Uterus (tissue), 3 donors: ENCODE measurements at regions not wholly inside any gene's neighbourhood (a gene's known extent, or its start where the extent isn't known, plus 50 kb on each side); places are given as distances from the start of the nearest gene placed in this dataset.
A peak's percentile ranks its signal among the peaks of the same experiment; 100 is the strongest.

ENCODE experiments used
- DNase-seq, 2 donors: peaks; one replicate each; pipeline ENCODE4 v3.0.0-alpha.2; 2019 to 2020
- H3K27ac ChIP-seq, 2 donors: fragments of 200-600 bp; sonication (generic); 1 replicate in 1 of 2; 2 replicates in 1 of 2; pipeline ENCODE4 v1.5.1; 2016 to 2018
- H3K27me3 ChIP-seq, 2 donors: fragments of 200-600 bp; sonication (generic); one replicate each; pipeline ENCODE4 v1.5.1; 2018 to 2019; ENCODE audit warnings: control low read depth in 1 of 2
- H3K36me3 ChIP-seq, 2 donors: fragments of 200-600 bp; sonication (generic); one replicate each; pipeline ENCODE4 v1.5.1; 2019; ENCODE audit warnings: control low read depth in 1 of 2
- H3K4me1 ChIP-seq, 2 donors: fragments of 200-600 bp; sonication (generic); one replicate each; pipeline ENCODE4 v1.5.1; 2018 to 2019; ENCODE audit warnings: control low read depth in 1 of 2
- H3K4me3 ChIP-seq, 2 donors: fragments of 200-600 bp; sonication (generic); 1 replicate in 1 of 2; 2 replicates in 1 of 2; pipeline ENCODE4 v1.5.1; 2018 to 2019; ENCODE audit warnings: mild to moderate bottlenecking in 1 of 2
- H3K9me3 ChIP-seq, 2 donors: fragments of 200-600 bp; sonication (generic); one replicate each; pipeline ENCODE4 v1.5.1; 2019; ENCODE audit warnings: control low read depth in 1 of 2
- CTCF ChIP-seq, 4 experiments: fragments of 200-600 bp in 2 of 4; fragments of 450-650 bp in 2 of 4; sonication (generic) in 2 of 4; IDR thresholded peaks; one replicate each; pipeline ENCODE4 v1.5.1; 2016 to 2019; ENCODE audit warnings: antibody characterized with exemption in 4 of 4, mild to moderate bottlenecking in 2 of 4, moderate library complexity in 1 of 4
- POLR2A ChIP-seq, 2 donors: fragments of 450-650 bp; IDR thresholded peaks; one replicate each; pipeline ENCODE4 v1.6.1; 2016; ENCODE audit warnings: antibody characterized with exemption in 2 of 2, mild to moderate bottlenecking in 1 of 2, moderate library complexity in 1 of 2
- intact Hi-C: fragments of 100-400 bp; cut with DNase I; formaldehyde crosslinking; loops from one replicate; pipeline ENCODE4 v1.15.1; 2023; ENCODE audit warnings: low total_unique reads
- donor health status: DM: yes; HTN: yes; CAD: no.

- Histone ChIP-seq H3K4me1 (no peaks in the 10 kb centered on the region), H3K4me3 (no peak overlapping the region), H3K27me3 (no peaks in the 10 kb centered on the region), H3K9me3 (no peaks in the 10 kb centered on the region), H3K36me3 (no peaks in the 10 kb centered on the region), H3K27ac (no peak overlapping the region)
- no peak for TF ChIP-seq CTCF (IDR thresholded peaks at IDR 0.05)
- no peak for TF ChIP-seq POLR2A (IDR thresholded peaks at IDR 0.05)
- DNase-seq: no peak
- intact Hi-C loops: no loop called here
These were observed 308.7 kb upstream of the DIO3 start for GRCh38 chr14:101252443-101253214.

- intact Hi-C loops: no loop called here
- no peak overlapping the region for H3K4me3 ChIP-seq
- no peaks in the 10 kb centered on the region for H3K27me3 ChIP-seq
- H3K4me1 ChIP-seq: no peaks in the 10 kb centered on the region
- TF ChIP-seq POLR2A (IDR thresholded peaks at IDR 0.05) (no peak), CTCF (IDR thresholded peaks at IDR 0.05) (no peak)
- no peaks in the 10 kb centered on the region for H3K36me3 ChIP-seq
- no peak for DNase-seq
- H3K9me3 ChIP-seq: no peaks in the 10 kb centered on the region
- H3K27ac ChIP-seq: no peak overlapping the region
These were observed 307.3 kb upstream of the DIO3 start for GRCh38 chr14:101253948-101254347.

DNA sequence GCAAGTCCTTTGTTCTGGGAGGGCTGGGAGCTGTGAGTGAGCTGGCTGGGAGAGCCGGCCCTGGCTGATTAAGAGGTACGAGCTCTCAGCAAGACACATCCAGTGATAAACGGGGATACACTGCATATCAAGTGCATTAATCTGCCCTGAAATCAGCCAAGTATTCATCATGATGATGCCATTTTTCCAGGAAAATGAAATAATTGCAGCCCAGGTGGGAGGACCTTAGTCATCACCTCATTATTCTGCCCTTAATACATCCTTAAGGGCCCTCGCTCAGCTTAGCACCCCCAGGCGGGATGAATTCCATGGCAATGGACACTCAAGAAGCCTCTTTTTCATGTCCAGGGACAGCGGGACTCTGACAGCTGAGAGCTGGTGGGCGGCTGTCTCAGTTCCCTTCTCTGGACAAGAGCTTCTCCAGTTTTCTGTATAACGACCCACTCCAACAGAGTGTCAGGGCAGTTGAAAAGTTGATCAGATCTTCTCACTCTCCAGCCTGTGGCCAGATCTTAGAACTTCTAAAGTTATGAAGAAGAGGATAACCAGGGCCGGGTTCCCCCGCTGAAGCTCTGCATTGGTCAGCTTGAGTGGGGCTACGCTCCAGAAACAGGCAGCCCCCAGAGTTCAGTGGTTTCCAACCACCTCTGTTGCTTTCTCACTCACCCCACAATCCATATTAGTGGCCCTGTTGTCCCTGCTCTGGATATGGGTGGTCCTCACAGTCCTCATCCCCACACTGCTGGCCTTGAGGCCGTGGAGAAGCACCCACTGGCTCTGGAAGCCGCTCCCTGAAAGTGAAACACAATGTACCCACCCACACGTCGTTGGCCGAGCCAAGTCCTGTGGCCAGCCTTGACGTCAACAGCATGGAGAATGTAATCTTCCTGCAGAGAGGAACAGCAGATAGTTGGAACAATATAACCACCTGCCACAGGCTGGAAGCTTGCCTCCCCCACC is 306.2 kb upstream of the DIO3 start:
- H3K36me3 ChIP-seq: no peaks in the 10 kb centered on the region
- no peak overlapping the region for H3K27ac ChIP-seq
- H3K4me3 ChIP-seq: no peak overlapping the region
- TF ChIP-seq CTCF (IDR thresholded peaks at IDR 0.05): no peak
- DNase-seq: peak in 1 of 2 donors; percentile 46
- H3K4me1 ChIP-seq: no peaks in the 10 kb centered on the region
- H3K27me3 ChIP-seq: no peaks in the 10 kb centered on the region
- H3K9me3 ChIP-seq: no peaks in the 10 kb centered on the region
- intact Hi-C loops: no loop called here

GRCh38 chr14:101255765-101256125 is 305.6 kb upstream of the DIO3 start:
- H3K4me3 ChIP-seq: no peak overlapping the region
- no peak for DNase-seq
- H3K9me3 ChIP-seq: no peaks in the 10 kb centered on the region
- intact Hi-C loops: no loop called here
- no peak overlapping the region for H3K27ac ChIP-seq
- H3K36me3 ChIP-seq: no peaks in the 10 kb centered on the region
- H3K4me1 ChIP-seq: no peaks in the 10 kb centered on the region
- no peak for TF ChIP-seq POLR2A (IDR thresholded peaks at IDR 0.05)
- TF ChIP-seq CTCF (IDR thresholded peaks at IDR 0.05): no peak
- H3K27me3 ChIP-seq: no peaks in the 10 kb centered on the region

DNA sequence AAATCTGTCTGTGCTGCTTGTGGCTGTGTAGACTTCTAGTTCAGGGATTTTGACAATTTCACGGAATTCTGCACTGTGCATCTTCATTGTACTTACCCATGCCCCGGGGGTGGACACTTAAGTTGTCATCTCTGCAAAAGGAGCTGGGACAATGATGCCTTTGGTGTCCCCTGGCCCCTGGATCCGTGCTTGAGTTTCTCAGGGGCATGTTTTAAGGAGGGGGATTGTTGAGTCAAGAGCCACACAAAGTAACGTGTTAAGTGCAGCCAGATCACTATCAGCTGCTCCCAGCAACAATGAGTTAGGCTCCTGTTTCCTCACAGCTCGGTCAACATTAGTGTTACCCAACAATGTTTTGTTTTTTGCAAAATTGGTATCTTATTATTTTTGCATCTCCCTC is 305.0 kb upstream of the DIO3 start:
- no peak for DNase-seq
- no peak overlapping the region for H3K4me3 ChIP-seq
- no peaks in the 10 kb centered on the region for H3K36me3 ChIP-seq
- no peaks in the 10 kb centered on the region for H3K9me3 ChIP-seq
- no peak for TF ChIP-seq CTCF (IDR thresholded peaks at IDR 0.05)
- H3K27me3 ChIP-seq: no peaks in the 10 kb centered on the region
- intact Hi-C loops: no loop called here
- H3K27ac ChIP-seq: no peak overlapping the region
- no peaks in the 10 kb centered on the region for H3K4me1 ChIP-seq
